Astrocyte of the cerebellum (primary cell): ENCODE measurements at regions not wholly inside any gene's neighbourhood (a gene's known extent, or its start where the extent isn't known, plus 50 kb on each side); places are given as distances from the start of the nearest gene placed in this dataset.

Experiments
- DNase-seq: peaks from one replicate; pipeline ENCODE4 v3.0.0-alpha.2; 2011; ENCODE audit warnings: low read depth
- H3K4me3 ChIP-seq: 2 replicates; pipeline ENCODE4 v1.5.1; 2011; ENCODE audit warnings: mild to moderate bottlenecking, low read depth, low read length, moderate library complexity
- CTCF ChIP-seq: IDR thresholded peaks from 2 replicates; pipeline ENCODE4 v1.5.1; 2012; ENCODE audit warnings: low read length, low read depth, moderate library complexity, mild to moderate bottlenecking; ENCODE audit errors: missing control alignments
- in situ Hi-C: cut with HindIII; loops from 2 replicates; pipeline ENCODE4 v1.10.0; 2017; ENCODE audit warnings: low sequenced_read_pairs

- H3K4me3 ChIP-seq = no peak overlapping the region
- no peak for DNase-seq
- TF ChIP-seq CTCF = no peak
- in situ Hi-C loops = no loop called here
These were observed 555.9 kb downstream of the DIAPH3 start for GRCh38 chr13:59607780-59608233.

- in situ Hi-C loops = no loop called here
- TF ChIP-seq CTCF = no peak
- DNase-seq = no peak
- no peak overlapping the region for H3K4me3 ChIP-seq
These were observed 554.3 kb downstream of the DIAPH3 start for GRCh38 chr13:59609421-59609820.
